H1 (cell line): ENCODE measurements at regions not wholly inside any gene's neighbourhood (a gene's known extent, or its start where the extent isn't known, plus 50 kb on each side); places are given as distances from the start of the nearest gene placed in this dataset.

Source experiments
- CTCF ChIA-PET: fragments of 300-600 bp; sonication (Branson Sonifier 250); formaldehyde crosslinking; loops from one replicate; lab custom pipeline; 2021; ENCODE audit not compliant: partially characterized antibody; lab: Charles Lee
- POLR2A ChIA-PET: fragments of 300-600 bp; sonication (Branson Sonifier 250); formaldehyde crosslinking; loops from one replicate; lab custom pipeline; 2021; ENCODE audit warnings: inconsistent platforms; ENCODE audit not compliant: partially characterized antibody; lab: Charles Lee
- DNase-seq, 2 experiments: peaks; one replicate each; pipeline versions ENCODE4 v3.0.0 to v3.0.0-alpha.2; 2010 to 2022; ENCODE audit warnings: low spot score in 2 of 2, low read depth in 1 of 2, mixed read lengths in 1 of 2
- FAIRE-seq: peaks from 2 replicates; lab custom pipeline; 2011; peaks lifted over from hg19 to GRCh38; lab: Jason Lieb, UNC
- H2AFZ ChIP-seq: 2 replicates; pipeline ENCODE4 v1.8.1; 2012; ENCODE audit warnings: low read length, inconsistent platforms
- H2AK5ac ChIP-seq: 2 replicates; pipeline ENCODE4 v1.6.1; 2013; ENCODE audit warnings: low read depth, low read length
- H2BK120ac ChIP-seq: replicated peaks from 2 replicates; pipeline ENCODE3; 2013; ENCODE audit warnings: low read depth, low read length, inconsistent platforms
- H2BK12ac ChIP-seq: 2 replicates; pipeline ENCODE4 v1.6.1; 2013; ENCODE audit warnings: low read depth, low read length
- H2BK15ac ChIP-seq: 2 replicates; pipeline ENCODE4 v1.6.1; 2013; ENCODE audit warnings: low read length
- H2BK20ac ChIP-seq: 2 replicates; pipeline ENCODE4 v1.6.1; 2013; ENCODE audit warnings: low read length
- H2BK5ac ChIP-seq: 2 replicates; pipeline ENCODE4 v1.6.1; 2013; ENCODE audit warnings: low read depth, low read length
- H3K14ac ChIP-seq: 2 replicates; pipeline ENCODE4 v1.6.1; 2013; ENCODE audit warnings: inconsistent platforms; ENCODE audit not compliant: insufficient read length
- H3K18ac ChIP-seq: 2 replicates; pipeline ENCODE4 v1.6.1; 2013; ENCODE audit warnings: low read length; ENCODE audit errors: extremely low read depth
- H3K23ac ChIP-seq: 2 replicates; pipeline ENCODE4 v1.6.1; 2013; ENCODE audit warnings: inconsistent platforms; ENCODE audit not compliant: insufficient read length
- H3K23me2 ChIP-seq: 2 replicates; pipeline ENCODE4 v1.6.1; 2013; ENCODE audit warnings: low read depth, low read length
- H3K27ac ChIP-seq: 2 replicates; pipeline ENCODE4 v1.6.1; 2011; ENCODE audit warnings: low read depth, low read length, inconsistent platforms
- H3K27me3 ChIP-seq, 4 experiments: replicated peaks in 1 of 4; 1 replicate in 1 of 4; 2 replicates in 3 of 4; pipeline versions ENCODE4 v1.6.1 to v1.8.1; 2011 to 2013; ENCODE audit warnings: low read length in 3 of 4, mild to moderate bottlenecking in 3 of 4, inconsistent platforms in 2 of 4, mixed read lengths in 2 of 4, moderate library complexity in 1 of 4; ENCODE audit not compliant: control insufficient read depth in 3 of 4, insufficient read depth in 3 of 4; ENCODE audit errors: extremely low read depth in 1 of 4
- H3K36me3 ChIP-seq, 4 experiments: 2 replicates each; pipeline versions ENCODE4 v1.6.1 to v1.8.1; 2011 to 2013; ENCODE audit warnings: mild to moderate bottlenecking in 4 of 4, low read length in 3 of 4, moderate library complexity in 2 of 4, control low read depth in 1 of 4, inconsistent platforms in 1 of 4; ENCODE audit not compliant: insufficient read depth in 4 of 4, control insufficient read depth in 2 of 4
- H3K4ac ChIP-seq: replicated peaks from 2 replicates; pipeline ENCODE3; 2013; ENCODE audit warnings: low read length, low read depth, mixed read lengths, inconsistent platforms; ENCODE audit not compliant: insufficient read length
- H3K4me1 ChIP-seq, 4 experiments: replicated peaks in 1 of 4; 1 replicate in 1 of 4; 2 replicates in 3 of 4; pipeline versions ENCODE4 v1.6.1 to v1.8.1; 2011 to 2013; ENCODE audit warnings: low read length in 3 of 4, inconsistent platforms in 2 of 4, mixed read lengths in 1 of 4; ENCODE audit not compliant: insufficient read depth in 4 of 4, control insufficient read depth in 3 of 4
- H3K4me2 ChIP-seq, 2 experiments: 2 replicates each; pipeline versions ENCODE4 v1.6.1 to v1.8.1; 2011 to 2013; ENCODE audit warnings: low read depth in 2 of 2, low read length in 2 of 2, control low read depth in 1 of 2, inconsistent platforms in 1 of 2, mild to moderate bottlenecking in 1 of 2; ENCODE audit not compliant: insufficient read depth in 1 of 2
- H3K4me3 ChIP-seq, 4 experiments: fragments of 200-600, 300-600 bp in 1 of 4; sonication (generic), shearing (Covaris generic), sonication (Bioruptor Twin) in 1 of 4; 2 replicates each; pipeline versions ENCODE4 v1.5.1 to v1.8.1; 2011 to 2016; ENCODE audit warnings: low read length in 4 of 4, low read depth in 3 of 4, control low read depth in 2 of 4, inconsistent platforms in 2 of 4, mild to moderate bottlenecking in 2 of 4, mixed read lengths in 1 of 4, moderate library complexity in 1 of 4; ENCODE audit not compliant: insufficient read depth in 2 of 4; ENCODE audit errors: extremely low read depth in 1 of 4
- H3K56ac ChIP-seq: replicated peaks from 2 replicates; pipeline ENCODE3; 2013; ENCODE audit warnings: low read depth, mild to moderate bottlenecking, mixed read lengths, low read length, inconsistent platforms; ENCODE audit not compliant: insufficient read length
- H3K79me1 ChIP-seq: 2 replicates; pipeline ENCODE4 v1.6.1; 2013; ENCODE audit warnings: low read depth, low read length, control low read depth
- H3K79me2 ChIP-seq, 2 experiments: 2 replicates each; pipeline versions ENCODE4 v1.6.1 to v1.8.1; 2012 to 2013; ENCODE audit warnings: low read length in 2 of 2, mild to moderate bottlenecking in 2 of 2, inconsistent platforms in 1 of 2; ENCODE audit not compliant: insufficient read depth in 2 of 2, control insufficient read depth in 1 of 2
- H3K9ac ChIP-seq, 4 experiments: replicated peaks in 1 of 4; 1 replicate in 1 of 4; 2 replicates in 3 of 4; pipeline versions ENCODE4 v1.6.1 to v1.8.1; 2011 to 2013; ENCODE audit warnings: low read depth in 3 of 4, low read length in 3 of 4, control low read depth in 2 of 4, mild to moderate bottlenecking in 2 of 4, moderate library complexity in 2 of 4, inconsistent platforms in 1 of 4; ENCODE audit errors: extremely low read depth in 1 of 4
- H3K9me3 ChIP-seq, 2 experiments: 2 replicates each; pipeline versions ENCODE4 v1.6.1 to v1.8.1; 2012 to 2013; ENCODE audit warnings: mild to moderate bottlenecking in 2 of 2, moderate library complexity in 2 of 2, control low read depth in 1 of 2, inconsistent platforms in 1 of 2, low read depth in 1 of 2, low read length in 1 of 2, mixed read lengths in 1 of 2; ENCODE audit not compliant: insufficient read depth in 2 of 2
- H4K20me1 ChIP-seq, 2 experiments: replicated peaks in 1 of 2; 2 replicates each; pipeline versions ENCODE3 to v1.8.1; 2011 to 2013; ENCODE audit warnings: inconsistent platforms in 2 of 2, low read length in 2 of 2, mild to moderate bottlenecking in 1 of 2; ENCODE audit not compliant: insufficient read depth in 2 of 2, control insufficient read depth in 1 of 2
- H4K5ac ChIP-seq: 2 replicates; pipeline ENCODE4 v1.6.1; 2013; ENCODE audit warnings: low read length, low read depth, mixed read lengths, inconsistent platforms; ENCODE audit not compliant: insufficient read length
- H4K8ac ChIP-seq: 2 replicates; pipeline ENCODE4 v1.8.0; 2013; ENCODE audit warnings: mild to moderate bottlenecking, moderate library complexity, low read length, inconsistent platforms; ENCODE audit not compliant: insufficient read depth; ENCODE audit errors: extremely low read depth
- H4K91ac ChIP-seq: replicated peaks from 2 replicates; pipeline ENCODE3; 2013; ENCODE audit warnings: low read length, mixed read lengths, inconsistent platforms; ENCODE audit not compliant: insufficient read length
- EP300 ChIP-seq, 2 experiments: IDR thresholded peaks; 1 replicate in 1 of 2; 2 replicates in 1 of 2; pipeline ENCODE4 v1.6.1; 2011 to 2012; ENCODE audit warnings: low read depth in 2 of 2, low read length in 2 of 2, mild to moderate bottlenecking in 2 of 2, borderline replicate concordance in 1 of 2, inconsistent platforms in 1 of 2, moderate library complexity in 1 of 2
- FOSL1 ChIP-seq: IDR thresholded peaks from 2 replicates; pipeline ENCODE4 v1.6.1; 2011; ENCODE audit warnings: mild to moderate bottlenecking, low read depth, low read length, moderate library complexity; ENCODE audit not compliant: insufficient read depth
- JUND ChIP-seq: IDR thresholded peaks from 2 replicates; pipeline ENCODE4 v1.6.1; 2011; ENCODE audit warnings: mild to moderate bottlenecking, improper control_type of control experiment, low read length
- NANOG ChIP-seq: IDR thresholded peaks from 2 replicates; pipeline ENCODE4 v1.6.1; 2011; ENCODE audit warnings: low read length, low read depth, mild to moderate bottlenecking, inconsistent platforms; ENCODE audit not compliant: insufficient read depth, poor library complexity, severe bottlenecking
- POU5F1 ChIP-seq: IDR thresholded peaks from 2 replicates; pipeline ENCODE4 v1.6.1; 2011; ENCODE audit warnings: low read depth, mild to moderate bottlenecking, low read length, moderate library complexity
- YY1 ChIP-seq: IDR thresholded peaks from 2 replicates; pipeline ENCODE4 v1.6.1; 2011; ENCODE audit warnings: low read depth, mild to moderate bottlenecking, low read length
- TF ChIP-seq, protein P1 (sequence below), 3 experiments: IDR thresholded peaks; 1 replicate in 2 of 3; 2 replicates in 1 of 3; pipeline versions ENCODE4 v1.5.1 to v1.6.1; 2011; ENCODE audit warnings: low read length in 3 of 3, mild to moderate bottlenecking in 3 of 3, inconsistent platforms in 2 of 3, low read depth in 1 of 3, moderate library complexity in 1 of 3; ENCODE audit not compliant: insufficient read depth in 1 of 3; ENCODE audit errors: control extremely low read depth in 1 of 3
- TF ChIP-seq, protein P2 (sequence below): IDR thresholded peaks from 2 replicates; pipeline ENCODE4 v1.6.1; 2012; ENCODE audit warnings: inconsistent platforms
- TF ChIP-seq, protein P3 (sequence below): IDR thresholded peaks from 2 replicates; pipeline ENCODE4 v1.6.1; 2011; ENCODE audit warnings: low read depth, mild to moderate bottlenecking, low read length; ENCODE audit not compliant: insufficient read depth

DNA sequence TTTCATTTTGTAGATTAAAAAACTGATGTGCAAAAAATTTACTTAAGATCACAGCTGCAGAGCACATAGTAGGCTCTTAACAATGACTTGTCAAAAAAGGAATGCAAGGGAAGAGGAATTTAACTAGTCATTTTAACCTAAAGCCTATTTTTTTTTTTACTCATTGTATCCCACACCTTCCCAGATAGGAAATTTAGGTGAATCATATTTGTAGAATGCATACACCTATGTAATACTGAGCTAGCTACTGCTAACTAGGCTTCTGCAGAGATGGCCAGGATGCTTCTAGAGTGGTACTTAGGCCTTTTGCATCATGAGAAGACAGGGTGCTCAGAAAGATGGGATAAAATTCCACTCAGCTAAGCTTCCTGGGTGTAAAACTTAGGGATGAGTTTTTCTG lies 387.3 kb downstream of the AASDHPPT start:
- Histone ChIP-seq H3K79me1 (no peaks in the 10 kb centered on the region), H4K91ac (no peak overlapping the region), H2BK12ac (no peak overlapping the region), H3K14ac (no peak overlapping the region), H2AFZ (no peak overlapping the region), H3K9ac (no peak overlapping the region), H4K20me1 (no peaks in the 10 kb centered on the region), H2BK20ac (no peak overlapping the region), H3K36me3 (no peaks in the 10 kb centered on the region; a peak in 1 of 8 replicates), H3K79me2 (no peaks in the 10 kb centered on the region), H3K4me3 (no peak overlapping the region), H3K9me3 (no peaks in the 10 kb centered on the region), H3K56ac (no peak overlapping the region), H3K4me1 (no peaks in the 10 kb centered on the region; a peak in 1 of 7 replicates), H3K23me2 (no peaks in the 10 kb centered on the region), H4K8ac (no peak overlapping the region), H3K18ac (no peak overlapping the region), H2BK15ac (no peak overlapping the region), H3K4ac (no peak overlapping the region), H2BK5ac (no peak overlapping the region), H3K23ac (no peak overlapping the region), H3K27me3 (no peaks in the 10 kb centered on the region), H2AK5ac (no peak overlapping the region), H3K27ac (no peak overlapping the region), H4K5ac (no peak overlapping the region), H2BK120ac (no peak overlapping the region), H3K4me2 (no peak overlapping the region)
- TF ChIP-seq POU5F1 (no peak), JUND (no peak), EP300 (IDR thresholded peaks at IDR 0.05; ENCODE audit: borderline replicate concordance in 1 of 2, low read depth in 2 of 2, low read length in 2 of 2) (no peak), NANOG (no peak), YY1 (no peak), FOSL1 (no peak)
- TF ChIP-seq, protein P1, sequence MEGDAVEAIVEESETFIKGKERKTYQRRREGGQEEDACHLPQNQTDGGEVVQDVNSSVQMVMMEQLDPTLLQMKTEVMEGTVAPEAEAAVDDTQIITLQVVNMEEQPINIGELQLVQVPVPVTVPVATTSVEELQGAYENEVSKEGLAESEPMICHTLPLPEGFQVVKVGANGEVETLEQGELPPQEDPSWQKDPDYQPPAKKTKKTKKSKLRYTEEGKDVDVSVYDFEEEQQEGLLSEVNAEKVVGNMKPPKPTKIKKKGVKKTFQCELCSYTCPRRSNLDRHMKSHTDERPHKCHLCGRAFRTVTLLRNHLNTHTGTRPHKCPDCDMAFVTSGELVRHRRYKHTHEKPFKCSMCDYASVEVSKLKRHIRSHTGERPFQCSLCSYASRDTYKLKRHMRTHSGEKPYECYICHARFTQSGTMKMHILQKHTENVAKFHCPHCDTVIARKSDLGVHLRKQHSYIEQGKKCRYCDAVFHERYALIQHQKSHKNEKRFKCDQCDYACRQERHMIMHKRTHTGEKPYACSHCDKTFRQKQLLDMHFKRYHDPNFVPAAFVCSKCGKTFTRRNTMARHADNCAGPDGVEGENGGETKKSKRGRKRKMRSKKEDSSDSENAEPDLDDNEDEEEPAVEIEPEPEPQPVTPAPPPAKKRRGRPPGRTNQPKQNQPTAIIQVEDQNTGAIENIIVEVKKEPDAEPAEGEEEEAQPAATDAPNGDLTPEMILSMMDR (IDR thresholded peaks at IDR 0.05; ENCODE audit: control extremely low read depth in 1 of 3, insufficient read depth in 1 of 3, low read depth in 1 of 3, low read length in 3 of 3): no peak
- TF ChIP-seq, protein P2, sequence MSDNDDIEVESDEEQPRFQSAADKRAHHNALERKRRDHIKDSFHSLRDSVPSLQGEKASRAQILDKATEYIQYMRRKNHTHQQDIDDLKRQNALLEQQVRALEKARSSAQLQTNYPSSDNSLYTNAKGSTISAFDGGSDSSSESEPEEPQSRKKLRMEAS: no peak
- TF ChIP-seq, protein P3, sequence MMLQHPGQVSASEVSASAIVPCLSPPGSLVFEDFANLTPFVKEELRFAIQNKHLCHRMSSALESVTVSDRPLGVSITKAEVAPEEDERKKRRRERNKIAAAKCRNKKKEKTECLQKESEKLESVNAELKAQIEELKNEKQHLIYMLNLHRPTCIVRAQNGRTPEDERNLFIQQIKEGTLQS: no peak
- ChIA-PET POLR2A (interaction anchor here (1.0 kb wide), 1 partner anchor 18 kb away, joined by 3 read pairs; no protein-coding TSS in a partner anchor), CTCF (interaction anchor here (2.0 kb wide), 1 partner anchor 15 kb away, joined by 8 read pairs; no protein-coding TSS in a partner anchor)
- no peak for FAIRE-seq
- no peak for DNase-seq
